Nucleus accumbens (tissue), 56 donors: ENCODE measurements at regions not wholly inside any gene's neighbourhood (a gene's known extent, or its start where the extent isn't known, plus 50 kb on each side); places are given as distances from the start of the nearest gene placed in this dataset.

Experiments used
- DNase-seq, 56 donors: peaks; one replicate each; lab custom pipeline; 2025; lab: John Stamatoyannopoulos, UW

DNA sequence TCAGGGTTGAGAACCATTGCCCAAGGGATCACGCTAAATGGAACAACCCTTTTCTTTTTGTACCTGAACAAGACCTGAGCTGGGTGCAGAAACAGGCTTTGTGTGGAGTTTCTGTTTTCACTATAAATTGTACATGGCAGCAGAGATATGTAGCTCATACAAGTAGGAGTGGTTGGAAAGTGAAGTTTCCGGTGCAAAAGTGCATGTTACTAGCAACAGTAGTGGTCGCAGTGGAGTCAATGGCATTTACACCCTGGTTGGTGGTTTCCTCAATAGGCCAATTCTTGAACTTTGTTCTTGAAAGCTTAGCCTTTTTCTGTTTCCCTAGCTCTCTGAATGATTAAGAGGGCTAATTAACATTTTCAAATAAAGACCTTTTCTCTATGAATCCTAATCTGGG is 170.7 kb downstream of the NEBL start:
- no peak for DNase-seq

DNA sequence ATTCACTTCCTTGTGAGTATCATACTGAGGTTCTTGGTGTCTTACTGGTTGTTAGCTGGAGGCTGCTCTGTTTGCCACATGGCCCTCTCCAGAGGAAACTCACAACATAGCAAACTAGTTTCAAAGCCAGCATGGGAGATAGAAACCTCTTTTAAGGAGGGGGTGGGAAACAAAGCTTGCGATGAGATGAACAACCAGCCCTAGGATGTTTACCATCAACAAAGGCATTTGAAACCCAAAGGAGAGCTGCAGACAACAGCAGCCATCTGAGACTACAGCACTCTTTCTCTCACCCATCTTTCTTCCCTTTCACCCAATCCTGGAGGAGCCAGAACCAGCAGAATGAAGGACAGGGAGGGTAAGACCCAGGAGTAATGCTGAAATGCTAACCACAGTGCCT is 182.1 kb downstream of the NEBL start:
- DNase-seq: no peak

DNA sequence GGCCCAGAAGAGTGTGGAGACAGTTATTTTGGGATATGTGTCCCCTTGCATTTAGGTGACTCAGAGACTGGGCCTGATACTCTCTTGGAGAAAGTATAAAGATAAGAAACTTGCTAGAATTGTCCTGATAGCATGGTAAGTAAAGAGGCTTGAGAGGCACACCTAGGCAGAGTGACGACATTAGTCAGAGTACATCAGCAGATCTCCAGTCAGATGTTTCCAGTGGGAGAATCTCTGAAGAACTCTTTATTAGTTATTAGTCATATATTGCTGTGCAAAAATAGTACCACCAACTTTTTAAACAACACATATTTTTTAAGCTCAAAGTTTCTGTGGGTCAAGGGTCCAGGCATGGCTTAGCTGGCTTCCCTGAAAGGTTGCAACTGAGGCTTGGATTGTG is 182.6 kb downstream of the NEBL start:
- no peak for DNase-seq

DNA sequence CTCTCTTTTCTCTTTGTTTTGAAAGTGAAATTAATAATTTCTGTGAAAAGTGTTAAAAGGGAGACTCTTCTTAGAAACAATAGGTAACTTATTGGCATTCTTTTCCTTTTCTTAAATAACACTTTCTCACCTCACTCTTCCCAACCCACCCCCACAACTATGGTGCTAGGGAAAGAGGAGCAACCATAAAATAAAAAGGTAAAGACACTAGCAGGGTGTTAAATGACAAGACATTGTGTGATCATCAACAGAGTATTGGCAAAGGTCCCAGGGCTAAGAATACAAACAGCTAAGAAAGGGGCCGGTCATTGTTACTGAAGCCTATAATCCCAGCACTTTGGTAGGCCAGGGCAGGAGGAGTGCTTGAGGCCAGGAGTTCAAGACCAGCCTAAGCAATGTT is 183.7 kb downstream of the NEBL start:
- no peak for DNase-seq

DNA sequence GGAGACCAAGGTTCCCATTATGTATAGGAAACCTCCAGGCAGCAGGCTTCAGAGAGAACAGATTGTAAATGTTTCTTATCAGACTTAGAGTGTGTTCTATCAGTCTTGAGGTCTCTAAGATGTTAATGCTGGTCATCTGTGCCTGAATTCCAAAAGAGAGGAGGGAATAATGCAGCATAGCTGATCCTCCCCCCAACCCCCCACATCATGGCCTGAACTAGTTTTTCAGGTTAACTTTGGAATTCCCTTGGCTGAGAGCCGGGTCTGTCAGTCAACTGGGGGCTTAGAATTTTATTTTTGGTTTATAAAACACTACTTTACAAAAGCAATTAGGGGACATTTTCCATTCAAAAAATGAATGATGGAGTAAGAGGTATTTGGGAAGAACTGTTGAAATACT is 184.3 kb downstream of the NEBL start:
- DNase-seq: no peak

DNA sequence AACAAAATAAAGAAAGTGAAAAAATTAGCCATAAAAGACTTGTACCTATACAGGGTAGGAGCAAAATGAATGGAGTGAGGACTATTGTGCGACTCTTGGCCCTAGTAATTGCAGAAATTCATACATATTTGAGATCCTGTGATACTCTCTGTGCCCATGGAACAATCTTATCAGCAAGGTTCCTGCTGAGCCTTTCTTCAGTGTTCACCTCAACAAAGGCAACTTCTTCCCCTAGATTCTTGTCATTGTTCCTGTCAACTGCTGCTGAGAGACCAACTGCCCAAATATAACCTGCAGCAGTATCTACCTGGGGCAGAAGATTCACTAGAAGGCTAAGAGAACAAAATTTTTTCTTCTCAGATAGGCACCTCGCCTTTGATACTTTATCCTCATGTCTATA is 187.4 kb downstream of the NEBL start:
- no peak for DNase-seq

DNA sequence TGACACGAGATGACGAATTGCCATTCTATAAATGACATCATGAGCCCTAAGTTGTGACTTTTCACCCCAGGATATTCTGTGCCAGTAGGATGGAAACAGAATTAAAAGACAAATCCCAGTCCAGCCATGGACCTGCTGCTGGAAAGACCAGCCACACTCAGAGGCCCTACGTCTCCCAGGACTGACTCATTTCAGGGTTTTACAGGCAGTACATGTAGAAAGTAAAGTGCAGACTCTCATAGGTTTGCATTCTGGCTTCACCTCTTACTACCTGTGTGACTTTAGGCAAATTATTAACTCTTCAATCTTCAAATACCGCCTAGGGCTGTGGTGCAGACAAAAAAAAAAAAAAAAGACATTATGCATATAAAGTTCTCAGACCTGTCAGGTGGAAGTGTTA is 188.8 kb downstream of the NEBL start:
- no peak for DNase-seq

DNA sequence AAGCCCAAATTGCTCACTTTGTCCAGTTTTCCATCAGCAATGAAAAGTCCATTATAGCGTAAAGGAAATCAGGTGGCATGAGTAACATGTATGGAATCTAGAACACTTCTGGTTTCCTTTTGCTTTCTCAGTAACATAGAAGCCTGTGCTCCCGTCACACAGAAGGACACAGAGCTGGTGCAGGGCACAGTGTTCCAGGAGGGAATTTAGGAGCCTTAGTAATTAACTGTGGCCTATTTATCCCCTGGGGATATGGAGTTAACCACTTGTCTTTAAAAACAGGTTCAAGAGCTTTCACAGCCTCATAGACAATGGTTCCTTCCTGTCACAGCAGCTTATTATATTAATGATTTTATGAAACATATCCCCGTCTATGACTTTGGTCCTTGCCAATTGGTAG is 189.9 kb downstream of the NEBL start:
- no peak for DNase-seq

DNA sequence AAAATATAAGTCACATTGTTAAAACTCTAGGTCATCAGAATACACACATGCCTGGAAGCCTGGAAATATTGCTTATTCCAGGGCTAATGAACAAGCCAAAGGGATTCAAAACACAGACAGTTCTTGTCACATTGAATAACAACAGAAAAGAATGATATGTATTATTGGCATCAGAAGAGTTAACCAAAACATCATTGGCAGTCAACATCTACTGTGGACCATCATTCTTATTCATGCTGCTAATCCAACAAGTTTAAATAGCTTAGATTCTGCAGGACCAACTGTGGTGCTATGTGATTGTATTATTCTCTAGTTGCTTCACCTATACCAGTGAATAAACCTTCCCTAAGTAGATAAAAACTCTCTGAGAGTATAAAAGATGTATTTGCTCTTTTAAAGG is 198.3 kb downstream of the NEBL start:
- DNase-seq: no peak

DNA sequence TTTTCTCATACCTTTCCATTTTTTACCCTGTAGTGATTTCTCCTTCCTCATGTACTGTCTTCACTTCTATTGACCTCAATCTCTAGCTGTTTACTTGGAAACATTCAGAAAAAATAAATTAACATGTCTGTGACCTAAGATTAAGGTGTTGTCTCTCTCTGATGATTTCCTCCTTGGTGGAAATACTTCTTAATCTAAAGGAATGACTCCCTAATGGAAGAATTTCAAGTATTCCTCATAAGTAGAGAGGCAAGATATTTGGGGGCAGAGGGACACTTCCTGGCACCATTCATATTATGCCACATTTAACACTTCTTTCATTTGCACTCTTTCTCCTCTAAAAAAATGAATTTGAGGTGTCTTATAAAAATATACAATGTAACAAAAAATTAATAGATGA is 202.8 kb downstream of the NEBL start:
- DNase-seq: no peak

DNA sequence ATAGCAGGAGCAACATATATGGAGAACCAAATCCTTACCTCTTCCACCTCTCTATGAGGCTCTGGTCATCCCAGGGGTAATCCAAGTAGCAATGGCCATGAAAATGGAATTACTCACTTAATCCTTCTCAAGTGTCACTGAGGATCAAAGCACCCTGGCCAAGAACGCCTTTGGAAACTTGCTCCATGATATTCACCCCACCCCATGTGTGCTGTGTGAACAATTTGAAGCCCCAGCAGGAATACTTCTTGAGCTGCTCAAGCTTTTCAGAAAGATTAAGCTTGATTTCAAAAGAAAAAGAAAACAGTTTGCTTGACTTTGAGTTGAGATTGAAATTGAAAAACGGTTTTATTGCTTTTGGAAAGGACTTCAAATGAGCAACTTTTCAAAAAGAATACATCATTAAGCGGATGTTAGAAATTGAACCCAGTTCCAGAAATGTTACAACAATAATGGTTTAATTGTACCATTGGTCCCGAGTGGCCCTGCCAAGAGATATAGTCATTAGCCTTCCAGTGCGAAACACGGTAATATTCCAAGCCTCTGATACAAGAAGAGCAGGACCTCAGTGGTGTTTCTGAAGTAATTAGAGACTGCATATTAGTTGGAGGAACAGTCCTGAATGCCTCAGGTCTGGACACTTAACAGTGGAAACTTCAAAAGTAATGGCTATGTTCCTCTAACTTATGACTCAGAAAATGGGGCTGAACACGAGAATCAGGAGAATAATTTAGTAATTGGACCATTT is 208.1 kb downstream of the NEBL start:
- no peak for DNase-seq

DNA sequence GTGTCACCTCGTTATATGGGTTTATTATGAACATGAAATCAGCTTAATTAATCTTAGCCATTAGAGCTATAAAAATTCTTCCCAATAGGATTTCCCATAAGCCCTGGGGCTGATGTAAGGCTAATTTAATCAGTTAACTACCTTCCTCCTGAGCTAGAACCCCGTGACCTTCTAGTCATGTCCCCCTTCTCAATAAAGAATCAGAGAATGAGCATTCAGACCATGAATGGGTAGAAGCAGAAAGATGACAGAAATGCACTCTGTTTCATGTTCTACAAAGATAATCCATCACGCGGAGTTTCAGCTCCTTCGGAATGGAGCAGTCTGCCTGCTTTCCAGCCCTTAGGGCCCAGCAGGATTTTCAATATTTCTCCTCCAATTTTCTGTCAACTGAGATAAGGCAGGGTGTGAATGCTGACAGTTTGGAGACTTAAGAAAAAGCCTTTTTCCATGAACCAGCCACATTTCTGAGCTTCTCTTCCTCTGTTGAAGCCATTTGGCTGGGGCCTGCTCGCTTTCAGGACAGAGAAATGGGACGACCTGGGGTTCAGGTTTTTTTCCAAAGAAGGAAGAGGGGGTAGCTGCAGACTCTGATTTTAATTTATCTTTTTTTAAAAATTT is 211.0 kb downstream of the NEBL start:
- DNase-seq: no peak

DNA sequence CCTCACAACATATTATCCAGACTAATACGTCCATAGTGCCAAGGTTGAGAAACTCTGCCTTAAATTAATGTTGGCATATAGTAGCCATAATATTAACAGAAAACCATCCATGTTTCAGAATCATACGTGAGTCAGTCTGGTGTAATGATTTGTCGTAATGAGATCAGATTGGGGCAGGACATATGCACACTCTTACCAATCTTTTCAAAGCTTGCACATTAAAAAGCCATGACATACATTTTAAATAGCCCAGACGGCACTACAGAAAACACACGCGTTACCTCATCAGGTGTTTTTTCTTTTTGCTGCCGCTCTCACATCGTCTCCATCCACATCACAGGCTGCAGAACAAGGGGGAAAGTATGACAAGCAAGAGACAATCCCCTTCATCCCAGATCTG is 211.6 kb downstream of the NEBL start:
- DNase-seq: no peak

DNA sequence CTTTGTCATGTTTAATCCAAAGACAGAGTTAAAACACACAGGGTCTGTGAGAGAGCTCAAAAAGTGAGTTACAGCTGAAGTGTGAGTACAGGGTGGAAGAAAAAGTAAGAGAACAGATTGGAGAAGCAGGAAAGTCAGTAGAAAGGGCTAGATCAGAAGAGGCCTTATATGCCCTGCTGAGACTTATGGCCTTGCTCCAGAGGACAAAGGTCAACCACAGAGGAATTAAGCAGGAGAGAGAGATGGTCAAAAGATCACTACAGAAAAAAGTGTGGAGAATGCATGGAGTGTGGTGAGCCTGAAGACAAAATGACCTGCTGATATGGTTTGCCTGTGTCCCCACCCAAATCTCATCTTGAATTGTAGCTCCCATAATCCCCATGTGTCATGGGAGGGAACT is 213.8 kb downstream of the NEBL start:
- DNase-seq: no peak

DNA sequence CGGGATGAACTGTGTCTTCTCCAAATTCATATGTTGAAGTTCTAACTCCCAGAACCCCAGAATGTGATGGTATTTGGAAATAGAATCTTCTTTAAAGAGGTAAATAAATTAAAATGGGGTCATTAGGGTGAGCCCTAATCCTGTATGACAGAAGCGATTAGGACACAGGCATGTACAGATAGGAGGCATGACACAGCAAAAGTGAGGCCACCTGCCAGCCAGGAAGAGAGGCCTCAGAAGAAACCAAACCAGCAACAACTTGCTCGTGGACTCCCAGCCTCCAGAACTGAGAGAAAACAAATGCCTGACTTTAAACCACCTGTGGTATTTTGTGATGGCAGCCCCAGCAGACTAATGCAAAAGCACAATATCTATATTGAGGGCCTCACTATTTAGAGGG is 214.3 kb downstream of the NEBL start:
- DNase-seq: no peak

DNA sequence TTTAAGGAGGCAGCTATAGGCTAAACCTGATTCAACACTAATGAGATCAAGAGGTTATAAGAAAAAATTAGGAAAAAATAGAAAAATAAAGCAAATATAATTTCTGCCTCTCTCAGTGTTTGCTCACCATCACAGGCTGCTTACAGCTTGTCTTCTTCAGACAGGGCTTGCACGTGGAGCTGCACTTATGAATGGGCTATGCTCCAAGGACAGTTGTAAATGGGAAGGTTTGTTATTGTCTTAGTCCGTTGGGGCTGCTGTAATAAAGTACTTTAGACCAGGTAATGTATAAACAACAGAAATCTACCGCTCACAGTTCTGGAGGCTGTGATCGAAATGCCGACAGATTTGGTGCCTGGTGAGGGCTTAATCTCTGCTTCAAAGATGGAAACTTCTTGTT is 219.8 kb downstream of the NEBL start:
- no peak for DNase-seq

DNA sequence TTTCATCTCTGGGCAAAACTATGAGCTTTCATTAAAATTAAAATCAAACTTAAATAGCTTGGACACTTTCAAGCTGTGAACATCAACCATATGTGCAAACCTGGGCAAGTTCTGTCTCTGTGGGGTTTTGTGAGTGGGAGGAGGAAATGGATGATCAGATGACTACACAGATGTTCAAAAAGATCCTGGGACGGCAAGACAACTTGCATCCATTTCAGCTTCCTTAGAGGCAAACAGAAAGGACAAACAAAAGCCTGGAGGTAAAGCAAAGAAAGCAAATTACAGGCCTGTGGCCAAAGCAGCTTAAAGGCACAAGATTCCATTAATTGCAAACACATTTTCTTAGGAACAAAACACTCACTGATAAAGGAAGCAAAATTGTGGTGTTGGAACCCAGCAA is 222.2 kb downstream of the NEBL start:
- DNase-seq: no peak

DNA sequence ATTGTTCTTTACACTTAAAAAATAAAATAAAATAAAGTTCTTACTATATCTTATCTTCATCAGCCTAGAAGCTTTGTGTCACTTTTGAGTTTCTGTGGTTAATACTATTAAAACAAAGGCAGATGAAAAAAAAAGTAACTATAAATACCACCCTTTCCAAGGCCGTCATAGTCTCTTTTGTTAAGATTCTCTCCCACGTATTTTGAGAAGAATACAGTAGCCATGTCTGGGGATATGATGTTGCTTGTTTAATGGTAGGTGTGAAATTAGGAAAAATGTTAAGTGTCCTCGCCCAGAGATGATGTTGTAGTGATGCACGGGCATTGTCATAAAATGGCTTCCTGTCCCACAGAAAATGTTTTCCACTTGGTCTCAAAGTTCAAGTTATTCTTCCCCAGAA is 223.9 kb downstream of the NEBL start:
- no peak for DNase-seq

DNA sequence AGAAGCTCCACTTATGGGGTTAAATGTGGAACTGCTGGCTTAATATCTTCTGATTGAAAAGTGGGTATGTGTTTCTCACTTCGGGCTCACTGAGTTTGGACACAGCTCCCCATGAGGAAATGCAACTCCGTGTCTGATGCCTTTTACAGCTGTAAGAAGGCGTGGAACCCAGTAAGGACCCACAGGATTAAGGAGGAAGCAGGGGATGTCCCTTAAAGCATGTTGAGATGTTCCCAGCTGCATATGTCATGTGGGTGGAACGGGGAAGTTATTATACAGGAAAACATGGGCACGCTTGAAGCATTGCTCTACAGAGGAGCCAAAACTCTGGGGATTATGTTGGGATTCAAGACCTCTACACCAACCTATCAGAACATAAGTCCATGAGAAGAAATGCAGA is 224.4 kb downstream of the NEBL start:
- no peak for DNase-seq

DNA sequence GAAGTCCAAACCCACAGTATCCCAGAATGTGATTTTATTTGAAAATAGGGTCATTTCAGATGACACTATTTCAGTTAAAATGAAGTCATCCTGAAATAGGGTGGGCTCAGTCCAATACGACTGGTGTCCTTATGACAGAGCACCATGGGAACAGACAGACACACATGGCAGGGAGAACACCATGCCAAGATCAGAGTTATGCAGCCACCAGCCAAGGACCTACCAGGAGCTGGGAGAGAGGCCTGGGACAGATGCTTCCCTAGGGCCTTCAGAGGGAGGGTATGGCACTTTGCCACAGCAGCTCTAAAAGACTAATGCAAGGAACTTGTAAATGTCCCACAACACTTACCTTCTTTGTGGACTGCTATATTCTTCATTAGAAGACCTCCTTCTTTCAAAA is 226.5 kb downstream of the NEBL start:
- DNase-seq: no peak

DNA sequence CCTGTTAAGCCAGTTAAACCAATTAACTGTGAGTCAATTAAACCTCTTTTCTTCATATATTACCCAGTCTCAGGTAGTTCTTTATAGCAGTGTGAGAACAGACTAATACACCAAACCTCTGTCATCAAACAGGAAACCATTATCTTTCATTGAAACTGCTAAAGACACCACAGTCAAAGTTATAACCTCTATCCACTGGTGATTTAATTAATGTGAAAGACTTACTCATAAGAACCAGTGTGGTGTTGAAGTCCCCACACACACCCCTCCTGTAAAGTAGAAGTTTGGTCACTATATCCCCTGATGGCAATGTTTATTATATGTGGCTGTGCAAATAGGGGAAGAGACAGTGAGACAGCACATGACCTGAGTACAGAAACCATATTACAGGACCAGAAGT is 228.1 kb downstream of the NEBL start:
- DNase-seq: no peak

DNA sequence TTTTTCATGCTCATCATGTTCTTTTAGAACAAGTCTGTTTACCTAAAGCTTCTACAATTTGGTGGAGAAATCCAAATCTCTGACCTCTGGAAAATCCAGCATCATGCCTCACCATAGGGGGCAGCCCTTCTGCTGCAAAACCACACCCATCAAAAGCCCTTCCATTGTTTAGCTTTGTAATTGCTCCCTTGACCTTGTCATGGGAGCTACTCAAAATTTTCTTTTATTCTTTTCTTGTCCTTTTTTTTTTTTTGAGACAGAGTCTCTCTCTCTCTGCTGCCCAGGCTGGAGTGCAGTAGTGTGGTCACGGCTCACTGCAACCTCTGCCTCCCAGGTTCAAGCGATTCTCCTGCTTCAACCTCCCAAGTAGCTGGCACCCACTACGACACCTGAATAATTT is 234.4 kb downstream of the NEBL start:
- no peak for DNase-seq

DNA sequence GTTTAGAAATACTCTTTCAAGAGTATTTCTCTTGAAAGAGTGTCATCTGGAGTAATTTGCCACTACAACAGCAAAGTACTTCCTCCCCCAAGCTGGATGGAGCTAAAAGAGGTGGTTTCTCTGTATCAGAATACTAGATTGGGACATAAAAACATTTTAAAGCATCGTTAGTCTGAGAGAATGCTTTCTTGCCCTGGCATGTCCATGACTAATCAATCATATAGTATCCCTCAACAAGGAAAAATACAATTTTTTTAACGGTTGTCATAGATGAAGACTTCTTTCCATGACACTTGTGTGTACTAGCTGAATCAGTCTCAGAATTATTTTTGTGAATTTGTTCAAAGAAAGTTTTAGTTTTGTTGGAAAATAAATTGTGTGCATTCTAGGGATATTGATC is 237.9 kb downstream of the NEBL start:
- no peak for DNase-seq
